Smooth muscle cell (in vitro differentiated cells): ENCODE measurements at regions not wholly inside any gene's neighbourhood (a gene's known extent, or its start where the extent isn't known, plus 50 kb on each side); places are given as distances from the start of the nearest gene placed in this dataset.

ENCODE experiments used
- DNase-seq: peaks from one replicate; lab custom pipeline; 2025; ENCODE audit not compliant: unreplicated experiment; lab: John Stamatoyannopoulos, UW
- H2AFZ ChIP-seq: fragments of 200-600 bp; sonication (generic); 2 replicates; pipeline ENCODE4 v1.6.0; 2016; ENCODE audit warnings: antibody characterized with exemption, low read depth, mild to moderate bottlenecking
- H3F3A ChIP-seq: fragments of 200-600 bp; sonication (generic); 2 replicates; pipeline ENCODE4 v1.6.0; 2017; ENCODE audit warnings: antibody characterized with exemption, low read depth
- H3K27ac ChIP-seq: fragments of 200-600 bp; sonication (generic); 2 replicates; pipeline ENCODE4 v1.5.1; 2016; ENCODE audit warnings: low read depth, mild to moderate bottlenecking
- H3K27me3 ChIP-seq: fragments of 200-600 bp; sonication (generic); 2 replicates; pipeline ENCODE4 v1.6.1; 2016; ENCODE audit warnings: low read depth, mild to moderate bottlenecking
- H3K36me3 ChIP-seq: fragments of 200-600 bp; sonication (generic); 2 replicates; pipeline ENCODE4 v1.5.1; 2016; ENCODE audit warnings: low read depth
- H3K4me1 ChIP-seq: fragments of 200-600 bp; sonication (generic); 2 replicates; pipeline ENCODE4 v1.5.1; 2016; ENCODE audit warnings: low read depth
- H3K4me2 ChIP-seq: fragments of 200-600 bp; sonication (generic); 2 replicates; pipeline ENCODE4 v1.6.0; 2016; ENCODE audit warnings: mild to moderate bottlenecking
- H3K4me3 ChIP-seq: fragments of 200-600 bp; sonication (generic); 2 replicates; pipeline ENCODE4 v1.5.1; 2016; ENCODE audit warnings: mild to moderate bottlenecking
- H3K79me2 ChIP-seq: fragments of 200-600 bp; sonication (generic); 2 replicates; pipeline ENCODE4 v1.6.0; 2016; ENCODE audit warnings: low read depth, mild to moderate bottlenecking
- H3K9ac ChIP-seq: fragments of 200-600 bp; sonication (generic); 2 replicates; pipeline ENCODE4 v1.6.0; 2016; ENCODE audit warnings: low read depth
- H3K9me3 ChIP-seq: fragments of 200-600 bp; sonication (generic); replicated peaks from 2 replicates; pipeline ENCODE4 v1.5.1; 2016; ENCODE audit warnings: low read depth
- H4K20me1 ChIP-seq: fragments of 200-600 bp; sonication (generic); 2 replicates; pipeline ENCODE4 v1.6.0; 2016; ENCODE audit warnings: low read depth
- WGBS: methylation state at CpG from one replicate; pipeline ENCODE4 v1.1.7; 2016; ENCODE audit warnings: low lambda C conversion rate; 5-methylcytosine and 5-hydroxymethylcytosine counted together
- TF ChIP-seq, protein P1 (sequence below): fragments of 200-600 bp; sonication (generic); IDR thresholded peaks from 2 replicates; pipeline ENCODE4 v1.5.1; 2017; ENCODE audit warnings: borderline replicate concordance, mild to moderate bottlenecking, antibody characterized with exemption; ENCODE audit not compliant: insufficient read depth, poor library complexity, severe bottlenecking

DNA sequence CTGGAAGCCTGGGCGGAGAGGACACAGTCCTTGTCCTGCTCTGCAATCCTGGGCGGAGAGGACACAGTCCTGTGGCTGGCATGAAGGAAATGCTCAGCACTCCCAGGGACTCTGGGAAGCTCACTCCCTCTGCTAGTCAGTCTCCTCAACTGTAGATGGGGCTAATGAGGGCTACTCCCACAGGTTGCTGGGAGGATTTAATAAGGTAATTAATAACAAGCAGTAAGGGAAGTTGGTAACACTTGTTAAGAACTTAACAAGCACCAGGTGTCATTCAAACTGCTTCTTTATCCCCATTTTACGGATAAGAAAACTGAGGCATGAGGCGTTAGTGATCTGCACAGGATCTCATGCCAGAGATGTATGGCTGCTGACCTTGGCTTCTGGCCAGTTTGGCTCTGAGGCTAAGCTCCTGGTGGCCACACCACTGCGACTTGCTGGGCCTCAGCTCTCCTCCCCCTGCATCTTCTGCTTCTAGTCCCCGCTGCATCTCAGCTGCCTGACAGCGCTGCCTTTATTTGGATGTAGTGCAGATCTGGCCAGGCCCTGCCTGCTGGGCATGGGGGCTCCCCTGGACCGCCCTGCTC lies 54.1 kb upstream of the BEGAIN start:
- no peaks in the 10 kb centered on the region for H3K27me3 ChIP-seq
- WGBS: 87% methylated on average over 8 of the region's 8 CpGs
- no peaks in the 10 kb centered on the region for H3K36me3 ChIP-seq
- no peaks in the 10 kb centered on the region for H3K9me3 ChIP-seq
- no peak overlapping the region for H3K4me3 ChIP-seq
- TF ChIP-seq, protein P1, sequence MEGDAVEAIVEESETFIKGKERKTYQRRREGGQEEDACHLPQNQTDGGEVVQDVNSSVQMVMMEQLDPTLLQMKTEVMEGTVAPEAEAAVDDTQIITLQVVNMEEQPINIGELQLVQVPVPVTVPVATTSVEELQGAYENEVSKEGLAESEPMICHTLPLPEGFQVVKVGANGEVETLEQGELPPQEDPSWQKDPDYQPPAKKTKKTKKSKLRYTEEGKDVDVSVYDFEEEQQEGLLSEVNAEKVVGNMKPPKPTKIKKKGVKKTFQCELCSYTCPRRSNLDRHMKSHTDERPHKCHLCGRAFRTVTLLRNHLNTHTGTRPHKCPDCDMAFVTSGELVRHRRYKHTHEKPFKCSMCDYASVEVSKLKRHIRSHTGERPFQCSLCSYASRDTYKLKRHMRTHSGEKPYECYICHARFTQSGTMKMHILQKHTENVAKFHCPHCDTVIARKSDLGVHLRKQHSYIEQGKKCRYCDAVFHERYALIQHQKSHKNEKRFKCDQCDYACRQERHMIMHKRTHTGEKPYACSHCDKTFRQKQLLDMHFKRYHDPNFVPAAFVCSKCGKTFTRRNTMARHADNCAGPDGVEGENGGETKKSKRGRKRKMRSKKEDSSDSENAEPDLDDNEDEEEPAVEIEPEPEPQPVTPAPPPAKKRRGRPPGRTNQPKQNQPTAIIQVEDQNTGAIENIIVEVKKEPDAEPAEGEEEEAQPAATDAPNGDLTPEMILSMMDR: no peak
- H3K4me2 ChIP-seq: no peak overlapping the region
- no peak for DNase-seq
- H3K27ac ChIP-seq: peak overlapping the region; percentile 51
- no peaks in the 10 kb centered on the region for H3F3A ChIP-seq
- H3K9ac ChIP-seq: no peak overlapping the region
- peaks cover 5% of the 10 kb centered on the region for H3K4me1 ChIP-seq
- no peaks in the 10 kb centered on the region for H4K20me1 ChIP-seq
- H2AFZ ChIP-seq: no peak overlapping the region
- no peaks in the 10 kb centered on the region for H3K79me2 ChIP-seq

GRCh38 chr14:100643426-100643825 lies 56.2 kb upstream of the BEGAIN start:
- no peak for DNase-seq
- Histone ChIP-seq H3K9me3 (no peaks in the 10 kb centered on the region), H3K4me3 (no peak overlapping the region), H3K27me3 (no peaks in the 10 kb centered on the region), H3K4me1 (peaks cover 5% of the 10 kb centered on the region), H3K4me2 (no peak overlapping the region), H3K9ac (no peak overlapping the region), H3F3A (no peaks in the 10 kb centered on the region), H3K79me2 (no peaks in the 10 kb centered on the region), H3K36me3 (no peaks in the 10 kb centered on the region), H2AFZ (no peak overlapping the region), H3K27ac (no peak overlapping the region), H4K20me1 (no peaks in the 10 kb centered on the region)
- TF ChIP-seq, protein P1: no peak
- WGBS: 94% methylated on average over 8 of the region's 8 CpGs

GRCh38 chr14:100644383-100644782 lies 57.2 kb upstream of the BEGAIN start:
- no peak for DNase-seq
- Histone ChIP-seq H3K9me3 (no peaks in the 10 kb centered on the region), H3K36me3 (no peaks in the 10 kb centered on the region), H3K4me1 (peaks cover 5% of the 10 kb centered on the region), H3F3A (no peaks in the 10 kb centered on the region), H3K79me2 (no peaks in the 10 kb centered on the region), H3K4me3 (no peak overlapping the region), H3K27ac (no peak overlapping the region), H3K27me3 (no peaks in the 10 kb centered on the region), H3K4me2 (no peak overlapping the region), H3K9ac (no peak overlapping the region), H2AFZ (no peak overlapping the region), H4K20me1 (no peaks in the 10 kb centered on the region)
- WGBS: 84% methylated on average over 6 of the region's 6 CpGs
- TF ChIP-seq, protein P1: no peak

DNA sequence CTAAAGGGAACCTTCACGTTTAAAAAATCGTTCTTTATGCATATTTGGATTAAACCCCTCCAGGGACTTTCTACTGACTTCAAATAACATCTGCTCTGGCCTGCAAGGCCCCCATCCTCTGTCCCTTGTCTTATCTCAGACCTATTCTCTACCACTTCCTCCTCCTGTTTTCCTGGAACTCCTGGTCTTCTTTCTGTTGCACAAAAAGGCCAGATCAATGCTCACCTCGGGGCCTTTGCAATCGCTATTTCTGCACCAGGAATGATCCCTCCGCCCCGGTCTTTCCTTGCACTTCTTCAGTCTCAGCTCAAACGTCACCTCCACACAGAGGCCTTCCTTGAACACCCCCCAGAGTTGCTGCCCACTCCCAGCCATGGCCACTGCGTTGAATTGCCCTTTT lies 57.6 kb upstream of the BEGAIN start:
- Histone ChIP-seq H4K20me1 (no peaks in the 10 kb centered on the region), H3K27ac (no peak overlapping the region), H3K4me2 (no peak overlapping the region), H3K9ac (no peak overlapping the region), H3K36me3 (no peaks in the 10 kb centered on the region), H3K4me1 (peaks cover 5% of the 10 kb centered on the region), H3K4me3 (no peak overlapping the region), H2AFZ (peak overlapping the region; percentile 60), H3F3A (no peaks in the 10 kb centered on the region), H3K79me2 (no peaks in the 10 kb centered on the region), H3K27me3 (no peaks in the 10 kb centered on the region), H3K9me3 (no peaks in the 10 kb centered on the region)
- 91% methylated on average over 8 of the region's 8 CpGs for WGBS
- DNase-seq: no peak
- TF ChIP-seq, protein P1: no peak
